KG1 (cell line): ENCODE measurements at regions not wholly inside any gene's neighbourhood (a gene's known extent, or its start where the extent isn't known, plus 50 kb on each side); places are given as distances from the start of the nearest gene placed in this dataset.
"Not testable (repeated sequence)": the region's sequence is repeated elsewhere in the genome, so short reads cannot be mapped to it uniquely, and the experiment has no call there.

Experiments used
- DNase-seq: peaks from one replicate; lab custom pipeline; 2025; lab: John Stamatoyannopoulos, UW

GRCh38 chr12:18008642-18009041 is 81.4 kb downstream of the RERGL start:
- DNase-seq: no peak

- DNase-seq: no peak
Measured at GRCh38 chr12:17999174-17999801, 90.7 kb downstream of the RERGL start.

- peak; percentile 2 for DNase-seq
Measured at GRCh38 chr12:17992002-17992656, 97.9 kb downstream of the RERGL start.

DNA sequence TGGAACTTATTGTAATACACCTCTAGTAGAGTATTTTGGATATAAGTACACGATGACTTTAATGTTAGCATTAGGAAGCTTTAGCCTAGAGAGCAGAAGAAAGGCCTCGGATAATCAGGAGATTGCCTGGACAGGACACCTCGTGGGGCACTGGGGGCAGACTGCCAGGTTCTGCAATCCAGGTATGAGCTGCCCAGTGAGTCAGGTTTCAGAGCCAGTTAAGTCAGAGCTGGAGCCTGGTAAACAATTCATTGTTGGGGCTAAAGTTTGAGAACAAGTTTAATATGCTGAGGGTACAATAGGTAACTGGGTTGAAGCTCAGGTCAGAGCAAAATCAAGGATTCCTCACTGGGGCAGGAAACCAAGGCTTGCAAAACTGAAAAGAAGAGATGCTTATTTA is 107.4 kb downstream of the RERGL start:
- DNase-seq: no peak

GRCh38 chr12:17976202-17976601 is 113.8 kb downstream of the RERGL start:
- no peak for DNase-seq

- DNase-seq: no peak
Measured at GRCh38 chr12:17975763-17976162, 114.2 kb downstream of the RERGL start.

DNA sequence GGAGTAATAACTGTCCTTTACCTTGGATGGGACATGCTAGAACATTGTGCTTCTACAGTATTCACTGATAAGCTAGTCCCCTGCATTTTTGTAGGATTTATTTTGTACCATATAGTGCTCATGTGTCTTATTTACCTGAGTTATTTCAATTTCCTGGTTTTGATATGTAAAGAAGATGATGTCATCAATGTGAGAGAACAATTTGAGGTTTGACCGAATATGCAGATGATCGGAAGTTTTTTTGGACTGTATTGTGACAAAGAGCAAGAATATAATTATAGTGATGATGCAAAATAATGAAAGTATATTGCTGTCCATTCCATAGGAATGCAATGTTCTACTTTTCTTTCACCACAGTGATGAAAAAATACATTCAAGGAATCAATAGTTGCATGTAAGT is 114.8 kb downstream of the RERGL start:
- no peak for DNase-seq

DNA sequence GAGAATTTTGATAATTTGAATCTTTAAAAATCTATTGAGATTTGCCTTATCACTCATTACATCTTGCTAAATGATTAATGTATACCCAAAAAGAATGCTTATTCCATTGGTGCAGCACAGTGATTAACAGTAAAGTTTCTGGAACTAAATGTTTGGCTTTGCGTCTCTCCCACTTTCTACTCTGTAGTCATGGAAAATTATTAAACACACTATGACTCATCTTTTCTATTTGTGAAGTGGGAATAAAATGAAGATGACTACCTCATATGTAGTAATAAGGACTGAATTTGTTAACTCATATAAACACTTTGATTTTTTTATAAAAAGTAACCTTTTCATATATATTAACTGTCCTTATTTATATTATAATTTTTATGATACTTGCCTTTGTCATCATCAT is 118.1 kb downstream of the RERGL start:
- no peak for DNase-seq

DNA sequence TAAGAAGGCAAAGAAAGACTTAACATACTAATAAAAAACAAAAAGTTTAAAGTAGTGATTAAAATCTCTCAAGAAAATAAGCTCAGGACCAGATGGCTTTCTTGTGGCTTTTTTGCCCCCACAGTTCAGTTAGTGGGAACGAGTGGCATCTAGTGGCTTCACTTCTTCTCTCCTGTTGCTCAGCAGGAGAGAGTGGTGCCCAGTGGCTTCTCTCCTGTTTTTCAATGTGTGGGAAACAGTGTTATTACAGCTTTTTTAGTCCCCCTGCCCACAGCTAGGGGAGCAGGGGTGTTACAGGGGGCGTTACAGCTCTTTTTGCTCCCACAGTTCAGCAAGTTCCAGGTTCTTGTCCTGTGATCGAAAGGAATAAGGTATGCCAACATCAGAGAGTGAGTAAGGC is 135.2 kb downstream of the RERGL start:
- no peak for DNase-seq

GRCh38 chr12:17950898-17951297 is 139.1 kb downstream of the RERGL start:
- DNase-seq: no peak

- DNase-seq: no peak
Measured at GRCh38 chr12:17949558-17950141, 140.3 kb downstream of the RERGL start.

DNA sequence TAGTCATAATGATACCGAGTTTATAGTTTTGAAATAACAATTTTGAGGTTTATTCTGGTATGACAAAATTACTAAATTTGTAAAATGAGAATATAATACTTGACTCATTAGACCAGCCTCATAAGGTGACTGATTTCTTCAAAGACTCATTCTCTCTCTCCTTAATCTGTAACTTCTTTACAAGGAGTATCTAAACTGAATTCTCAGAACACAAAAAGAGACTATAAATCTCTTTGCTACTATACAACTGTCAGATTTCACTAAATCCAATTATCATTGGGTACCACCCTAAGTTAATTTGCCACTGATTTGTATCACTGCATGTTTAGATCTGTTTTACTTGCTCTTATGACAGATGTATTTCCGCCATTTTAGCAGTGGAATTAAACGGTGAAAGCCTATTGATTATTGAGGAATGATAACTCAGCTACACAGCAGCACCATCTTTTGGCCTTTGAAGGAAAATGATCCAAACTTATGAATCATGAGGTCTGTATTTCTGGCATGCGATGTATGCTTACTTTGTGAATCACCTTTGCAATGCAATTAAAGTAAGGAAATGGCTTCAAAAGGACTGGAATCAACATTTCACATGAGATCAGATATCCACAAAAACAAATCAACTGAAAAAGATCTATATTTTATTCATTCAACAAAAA is 161.2 kb downstream of the RERGL start:
- DNase-seq: no peak

DNA sequence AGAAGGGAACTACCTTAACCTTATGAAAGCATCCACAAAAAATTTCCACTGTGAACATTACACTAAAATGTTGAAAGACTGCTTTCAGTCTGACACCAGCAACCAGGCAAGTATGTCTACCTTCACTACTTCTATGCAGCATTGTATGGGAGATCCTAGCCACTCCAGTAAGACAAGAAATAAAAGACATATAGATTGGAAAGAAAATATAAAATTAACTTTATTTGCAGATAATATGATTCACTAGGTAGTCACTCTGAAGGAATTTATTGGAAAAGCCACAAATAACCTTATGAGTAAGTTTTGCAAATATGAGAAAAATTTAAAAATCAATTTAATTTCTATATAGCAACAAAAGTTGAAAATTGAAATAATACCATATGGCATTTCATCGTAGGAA is 172.0 kb downstream of the RERGL start:
- DNase-seq: no peak

GRCh38 chr12:17884581-17884980 is 205.4 kb downstream of the RERGL start:
- DNase-seq: no peak

- DNase-seq: no peak
Measured at GRCh38 chr12:17878714-17879113, 211.3 kb downstream of the RERGL start.

DNA sequence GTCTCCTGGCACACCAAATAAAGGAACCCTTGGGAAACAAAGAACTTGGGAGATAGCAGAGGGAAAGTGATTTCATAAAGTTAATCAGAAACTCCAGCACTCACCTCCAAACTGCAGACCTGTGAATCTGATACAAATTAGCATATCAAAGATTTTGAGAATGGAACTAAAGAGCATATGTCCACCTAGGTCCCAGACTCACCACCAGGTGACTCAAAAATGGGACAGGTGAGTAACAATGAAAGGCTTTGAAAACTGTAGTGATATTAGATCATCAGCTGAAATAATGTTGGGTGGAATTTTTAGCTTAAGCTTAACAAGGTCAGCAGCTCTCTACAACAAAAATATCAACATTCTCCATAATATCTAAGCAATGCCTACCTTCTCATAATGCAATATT is 214.8 kb downstream of the RERGL start:
- DNase-seq: no peak

DNA sequence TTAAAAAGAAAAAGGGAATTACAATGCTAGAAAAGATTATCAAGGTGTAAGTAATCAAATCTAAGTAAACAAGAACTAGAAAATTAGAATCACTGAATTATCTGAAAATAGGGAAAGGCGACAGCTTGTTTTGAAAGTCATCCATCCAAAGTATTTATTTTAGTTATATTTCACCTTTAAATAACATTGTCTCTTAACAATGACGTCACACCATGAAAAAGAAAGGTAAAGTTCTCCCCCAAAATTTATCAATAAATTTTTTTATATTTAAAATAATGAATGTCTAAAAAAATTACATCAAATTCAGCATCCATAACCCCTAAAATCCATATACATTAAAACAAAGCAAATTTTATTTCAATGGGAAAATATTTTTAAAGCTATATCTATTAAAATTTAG is 223.2 kb downstream of the RERGL start:
- DNase-seq: no peak

DNA sequence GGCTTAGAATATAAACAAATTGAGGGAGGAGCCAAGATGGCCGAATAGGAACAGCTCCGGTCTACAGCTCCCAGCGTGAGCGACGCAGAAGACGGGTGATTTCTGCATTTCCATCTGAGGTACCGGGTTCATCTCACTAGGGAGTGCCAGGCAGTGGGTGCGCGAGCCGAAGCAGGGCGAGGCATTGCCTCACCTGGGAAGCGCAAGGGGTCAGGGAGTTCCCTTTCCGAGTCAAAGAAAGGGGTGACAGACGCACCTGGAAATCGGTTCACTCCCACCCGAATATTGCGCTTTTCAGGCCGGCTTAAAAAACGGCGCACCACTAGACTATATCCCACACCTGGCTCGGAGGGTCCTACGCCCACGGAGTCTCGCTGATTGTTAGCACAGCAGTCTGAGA is 234.4 kb downstream of the RERGL start:
- DNase-seq: not testable (repeated sequence)

DNA sequence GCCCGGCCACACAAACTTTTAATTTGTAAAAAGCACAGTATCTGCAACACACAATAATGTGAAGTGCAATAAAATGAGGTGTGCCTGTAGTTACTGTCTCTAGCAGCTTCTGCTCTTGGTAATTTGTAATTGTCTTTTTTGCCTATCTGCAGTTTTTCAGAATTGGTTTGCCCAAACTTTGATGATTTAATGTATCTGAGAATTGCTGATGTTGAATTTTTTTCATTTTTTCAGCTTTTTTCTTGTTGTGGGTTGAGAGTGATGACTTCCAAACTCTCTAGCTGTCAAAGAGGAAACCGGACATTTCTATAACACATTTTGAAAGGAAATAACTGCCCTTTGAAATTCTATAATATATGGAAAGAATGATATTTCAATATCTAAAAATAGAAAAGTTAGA is 236.9 kb downstream of the RERGL start:
- DNase-seq: no peak

DNA sequence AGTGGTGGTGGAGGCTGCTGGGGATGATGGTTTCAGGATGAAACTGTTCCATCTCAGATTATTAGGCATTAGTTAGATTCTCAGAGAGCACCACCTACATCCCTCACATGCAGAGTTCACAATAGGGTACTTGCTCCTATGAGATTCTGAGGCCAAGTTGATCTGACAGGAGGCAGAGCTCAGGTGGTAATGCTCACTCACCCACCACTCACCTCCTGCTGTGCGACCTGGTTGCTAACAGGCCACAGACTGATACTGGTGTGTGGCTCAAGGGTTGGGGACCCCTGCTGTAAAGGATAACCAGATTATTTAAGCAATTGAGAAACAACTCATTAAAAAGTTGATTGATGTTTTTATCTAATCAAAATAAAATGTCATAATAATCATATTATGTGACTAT is 248.5 kb downstream of the RERGL start:
- DNase-seq: no peak

GRCh38 chr12:17829813-17830212 is 260.2 kb downstream of the RERGL start:
- no peak for DNase-seq

- no peak for DNase-seq
Measured at GRCh38 chr12:17818931-17819330, 271.1 kb downstream of the RERGL start.

GRCh38 chr12:17810399-17810798 is 279.6 kb downstream of the RERGL start:
- no peak for DNase-seq
